ENCODE measurements at regions not wholly inside any gene's neighbourhood (a gene's known extent, or its start where the extent isn't known, plus 50 kb on each side); places are given as distances from the start of the nearest gene placed in this dataset.

GRCh38 chr6:54003316-54003715 lies 107.9 kb upstream of the MLIP start:
- no peak for TF ChIP-seq REST (IDR thresholded peaks at IDR 0.05)
- no peak for TF ChIP-seq CTCF (IDR thresholded peaks at IDR 0.05)
- TF ChIP-seq SMC3 (IDR thresholded peaks at IDR 0.05), result no peak
- TF ChIP-seq POLR2AphosphoS2 (conservative IDR thresholded peaks at IDR 0.05; ENCODE audit: low read length), result no peak
- no peak for TF ChIP-seq ESRRA (IDR thresholded peaks at IDR 0.05; ENCODE audit: borderline replicate concordance, low read length)
- no peak for TF ChIP-seq CBX2 (IDR thresholded peaks at IDR 0.05; ENCODE audit: borderline replicate concordance, low read depth)
